Endodermal cell (in vitro differentiated cells): ENCODE measurements at regions not wholly inside any gene's neighbourhood (a gene's known extent, or its start where the extent isn't known, plus 50 kb on each side); places are given as distances from the start of the nearest gene placed in this dataset.

Source experiments
- DNase-seq: peaks from one replicate; pipeline ENCODE4 v3.0.0-alpha.2; 2017
- H3K27ac ChIP-seq: 2 replicates; pipeline ENCODE4 v1.5.1; 2013; ENCODE audit warnings: mild to moderate bottlenecking, low read depth, low read length, moderate library complexity
- H3K27me3 ChIP-seq: 2 replicates; pipeline ENCODE4 v1.6.1; 2013; ENCODE audit warnings: mild to moderate bottlenecking, low read length, moderate library complexity; ENCODE audit not compliant: insufficient read depth, control insufficient read depth, poor library complexity, severe bottlenecking
- H3K36me3 ChIP-seq: 2 replicates; pipeline ENCODE4 v1.7.0; 2013; ENCODE audit warnings: mild to moderate bottlenecking, low read length, moderate library complexity; ENCODE audit not compliant: control insufficient read depth, insufficient read depth
- H3K4me1 ChIP-seq: one replicate; pipeline ENCODE4 v1.7.0; 2013; ENCODE audit warnings: low read length; ENCODE audit not compliant: control insufficient read depth, insufficient read depth
- H3K4me3 ChIP-seq: 2 replicates; pipeline ENCODE4 v1.5.1; 2013; ENCODE audit warnings: mild to moderate bottlenecking, low read length, moderate library complexity
- H3K9ac ChIP-seq: 2 replicates; pipeline ENCODE4 v1.6.1; 2013; ENCODE audit warnings: mild to moderate bottlenecking, low read length, moderate library complexity; ENCODE audit not compliant: poor library complexity, severe bottlenecking; ENCODE audit errors: extremely low read depth
- H3K9me3 ChIP-seq: 2 replicates; pipeline ENCODE4 v1.6.1; 2013; ENCODE audit warnings: mild to moderate bottlenecking, low read length, moderate library complexity; ENCODE audit not compliant: control insufficient read depth
- H3K27ac Mint-ChIP-seq: 2 replicates; pipeline ENCODE4 v1.8.0; 2020; ENCODE audit warnings: mixed read lengths
- H3K27me3 Mint-ChIP-seq: 2 replicates; pipeline ENCODE4 v1.8.0; 2021; ENCODE audit warnings: mild to moderate bottlenecking, mixed read lengths; ENCODE audit not compliant: insufficient read depth
- H3K36me3 Mint-ChIP-seq: 2 replicates; pipeline ENCODE4 v1.8.0; 2020; ENCODE audit warnings: low read depth, mixed read lengths
- H3K4me1 Mint-ChIP-seq: 2 replicates; pipeline ENCODE4 v1.8.0; 2020; ENCODE audit warnings: mixed read lengths
- H3K4me3 Mint-ChIP-seq: 2 replicates; pipeline ENCODE4 v1.8.0; 2020; ENCODE audit warnings: mild to moderate bottlenecking, moderate library complexity, mixed read lengths
- H3K9me3 Mint-ChIP-seq: 2 replicates; pipeline ENCODE4 v1.8.0; 2020; ENCODE audit warnings: mild to moderate bottlenecking, mixed read lengths
- CTCF ChIP-seq: fragments of 200-600 bp; sonication (generic); conservative IDR thresholded peaks from 2 replicates; pipeline ENCODE4 v1.5.0; 2021; ENCODE audit warnings: antibody characterized with exemption, mild to moderate bottlenecking
- WGBS, 2 experiments: methylation state at CpG; one replicate each; pipeline versions ENCODE4 v1.1.5 to v1.1.7; 2013; ENCODE audit warnings: missing lambda C conversion rate in 2 of 2, mixed read lengths in 1 of 2; ENCODE audit not compliant: insufficient coverage in 1 of 2, insufficient read length in 1 of 2; 5-methylcytosine and 5-hydroxymethylcytosine counted together

GRCh38 chr7:130943336-130943901 is 209.4 kb upstream of the KLF14 start:
- Histone ChIP-seq H3K27ac (no peak overlapping the region), H3K4me1 (peaks cover 3% of the 10 kb centered on the region), H3K36me3 (no peaks in the 10 kb centered on the region), H3K4me3 (no peak overlapping the region), H3K9ac (no peak overlapping the region), H3K9me3 (no peaks in the 10 kb centered on the region), H3K27me3 (no peaks in the 10 kb centered on the region)
- H3K9me3 Mint-ChIP-seq: no peaks in the 10 kb centered on the region
- WGBS, 2 experiments: 75 to 90% methylated on average over 5 to 9 of the region's 9 CpGs
- TF ChIP-seq CTCF: no peak
- DNase-seq: no peak
- no peak overlapping the region for H3K4me3 Mint-ChIP-seq
- H3K27ac Mint-ChIP-seq: no peak overlapping the region
- H3K36me3 Mint-ChIP-seq: no peaks in the 10 kb centered on the region
- H3K4me1 Mint-ChIP-seq: peaks cover 27% of the 10 kb centered on the region
- H3K27me3 Mint-ChIP-seq: no peaks in the 10 kb centered on the region

GRCh38 chr7:130943981-130944380 is 210.0 kb upstream of the KLF14 start:
- H3K27ac Mint-ChIP-seq: no peak overlapping the region
- H3K9me3 ChIP-seq: no peaks in the 10 kb centered on the region
- no peaks in the 10 kb centered on the region for H3K27me3 ChIP-seq
- H3K4me3 Mint-ChIP-seq: no peak overlapping the region
- WGBS, 2 experiments: 83 to 100% methylated on average over 1 of the region's 3 CpGs
- no peaks in the 10 kb centered on the region for H3K36me3 Mint-ChIP-seq
- H3K36me3 ChIP-seq: no peaks in the 10 kb centered on the region
- H3K9ac ChIP-seq: no peak overlapping the region
- DNase-seq: no peak
- H3K27ac ChIP-seq: no peak overlapping the region
- H3K27me3 Mint-ChIP-seq: no peaks in the 10 kb centered on the region
- peaks cover 3% of the 10 kb centered on the region for H3K4me1 ChIP-seq
- H3K4me1 Mint-ChIP-seq: peaks cover 27% of the 10 kb centered on the region
- no peak overlapping the region for H3K4me3 ChIP-seq
- TF ChIP-seq CTCF: no peak
- H3K9me3 Mint-ChIP-seq: no peaks in the 10 kb centered on the region

GRCh38 chr7:130944997-130945396 is 211.0 kb upstream of the KLF14 start:
- Histone ChIP-seq H3K27me3 (no peaks in the 10 kb centered on the region), H3K9ac (no peak overlapping the region), H3K9me3 (no peaks in the 10 kb centered on the region), H3K4me3 (no peak overlapping the region), H3K36me3 (no peaks in the 10 kb centered on the region), H3K4me1 (peaks cover 3% of the 10 kb centered on the region), H3K27ac (no peak overlapping the region)
- no peaks in the 10 kb centered on the region for H3K36me3 Mint-ChIP-seq
- no peak for DNase-seq
- H3K27me3 Mint-ChIP-seq: no peaks in the 10 kb centered on the region
- peaks cover 22% of the 10 kb centered on the region for H3K4me1 Mint-ChIP-seq
- no peaks in the 10 kb centered on the region for H3K9me3 Mint-ChIP-seq
- TF ChIP-seq CTCF: no peak
- no peak overlapping the region for H3K4me3 Mint-ChIP-seq
- WGBS, 2 experiments: 100% methylated on average over 1 of the region's 1 CpG; no CpG with 5 or more reads in 1 of the 2 experiments
- H3K27ac Mint-ChIP-seq: no peak overlapping the region
